CD8-positive, alpha-beta memory T cell (primary cell): ENCODE measurements at regions not wholly inside any gene's neighbourhood (a gene's known extent, or its start where the extent isn't known, plus 50 kb on each side); places are given as distances from the start of the nearest gene placed in this dataset.

Experiments
- CTCF ChIA-PET: fragments of 350-600 bp; sonication (Branson Sonifier 250); formaldehyde crosslinking; loops from one replicate; lab custom pipeline; 2021; ENCODE audit warnings: antibody characterized with exemption; lab: Charles Lee
- POLR2A ChIA-PET: fragments of 350-600 bp; sonication (Branson Sonifier 250); formaldehyde crosslinking; loops from one replicate; lab custom pipeline; 2021; ENCODE audit warnings: antibody characterized with exemption; lab: Charles Lee
- DNase-seq, 5 donors: peaks; one replicate each; pipeline versions ENCODE4 v3.0.0 to v3.0.0-alpha.2; 2020 to 2022; ENCODE audit warnings: mixed read lengths in 1 of 5
- H3K27ac ChIP-seq: one replicate; pipeline ENCODE4 v1.7.0; 2013; ENCODE audit warnings: low read depth, mild to moderate bottlenecking, low read length, moderate library complexity
- H3K27me3 ChIP-seq: 2 replicates; pipeline ENCODE4 v1.7.0; 2013; ENCODE audit warnings: low read length, mild to moderate bottlenecking; ENCODE audit not compliant: insufficient read depth, poor library complexity, severe bottlenecking
- H3K36me3 ChIP-seq: 2 replicates; pipeline ENCODE4 v1.7.0; 2013; ENCODE audit warnings: mild to moderate bottlenecking, low read length, moderate library complexity; ENCODE audit not compliant: insufficient read depth
- H3K4me1 ChIP-seq: 2 replicates; pipeline ENCODE4 v1.7.0; 2013; ENCODE audit warnings: mild to moderate bottlenecking, low read length, moderate library complexity; ENCODE audit not compliant: insufficient read depth
- H3K4me3 ChIP-seq: 2 replicates; pipeline ENCODE4 v1.7.0; 2013; ENCODE audit warnings: mild to moderate bottlenecking, low read length
- H3K9me3 ChIP-seq: 2 replicates; pipeline ENCODE4 v1.7.0; 2013; ENCODE audit warnings: mild to moderate bottlenecking, low read length
- H3K27ac Mint-ChIP-seq, 8 donors: one replicate each; pipeline ENCODE4 v1.8.0; 2020 to 2021; ENCODE audit warnings: mixed read lengths in 8 of 8, mild to moderate bottlenecking in 6 of 8, inconsistent platforms in 3 of 8, moderate library complexity in 3 of 8
- H3K27me3 Mint-ChIP-seq, 2 donors: one replicate each; pipeline ENCODE4 v1.8.0; 2020 to 2021; ENCODE audit warnings: mixed read lengths in 2 of 2, mild to moderate bottlenecking in 1 of 2, moderate library complexity in 1 of 2
- H3K36me3 Mint-ChIP-seq, 3 donors: one replicate each; pipeline ENCODE4 v1.8.0; 2020 to 2021; ENCODE audit warnings: mixed read lengths in 3 of 3, inconsistent platforms in 1 of 3, mild to moderate bottlenecking in 1 of 3
- H3K4me1 Mint-ChIP-seq, 3 donors: one replicate each; pipeline ENCODE4 v1.8.0; 2020 to 2021; ENCODE audit warnings: mixed read lengths in 3 of 3, inconsistent platforms in 1 of 3, mild to moderate bottlenecking in 1 of 3
- H3K4me3 Mint-ChIP-seq, 7 donors: one replicate each; pipeline ENCODE4 v1.8.0; 2020 to 2021; ENCODE audit warnings: mixed read lengths in 7 of 7, mild to moderate bottlenecking in 6 of 7, moderate library complexity in 4 of 7, inconsistent platforms in 2 of 7
- H3K9me3 Mint-ChIP-seq, 5 donors: one replicate each; pipeline ENCODE4 v1.8.0; 2020 to 2022; ENCODE audit warnings: mixed read lengths in 5 of 5, mild to moderate bottlenecking in 3 of 5, moderate library complexity in 2 of 5, inconsistent platforms in 1 of 5

- Histone ChIP-seq H3K27ac (no peak overlapping the region), H3K4me3 (no peak overlapping the region), H3K4me1 (no peaks in the 10 kb centered on the region), H3K9me3 (no peaks in the 10 kb centered on the region), H3K36me3 (no peaks in the 10 kb centered on the region), H3K27me3 (no peaks in the 10 kb centered on the region)
- no peak overlapping the region for H3K4me3 Mint-ChIP-seq
- peaks cover 0 to 4% (median 2%) of the 10 kb centered on the region in 3 donors for H3K4me1 Mint-ChIP-seq
- no peak for DNase-seq
- H3K27me3 Mint-ChIP-seq: peaks cover 11% of the 10 kb centered on the region in 2 donors
- peaks cover 0 to 3% (median 0%) of the 10 kb centered on the region in 5 donors for H3K9me3 Mint-ChIP-seq
- no peaks in the 10 kb centered on the region for H3K36me3 Mint-ChIP-seq
- POLR2A ChIA-PET: no interaction called here
- H3K27ac Mint-ChIP-seq: no peak overlapping the region
- CTCF ChIA-PET: no interaction called here
These were observed 500.5 kb downstream of the BUD13 start for GRCh38 chr11:116272181-116272789.

- Histone ChIP-seq H3K4me3 (no peak overlapping the region), H3K4me1 (no peaks in the 10 kb centered on the region), H3K27me3 (no peaks in the 10 kb centered on the region), H3K27ac (no peak overlapping the region), H3K36me3 (no peaks in the 10 kb centered on the region), H3K9me3 (no peaks in the 10 kb centered on the region)
- Mint-ChIP-seq H3K27me3 (peaks cover 7 to 11% of the 10 kb centered on the region in 2 donors), H3K4me3 (no peak overlapping the region), H3K27ac (no peak overlapping the region), H3K36me3 (no peaks in the 10 kb centered on the region), H3K9me3 (peaks cover 0 to 3% (median 0%) of the 10 kb centered on the region in 5 donors), H3K4me1 (peaks cover 0 to 4% (median 2%) of the 10 kb centered on the region in 3 donors)
- CTCF ChIA-PET: no interaction called here
- POLR2A ChIA-PET: no interaction called here
- DNase-seq: no peak
These were observed 501.3 kb downstream of the BUD13 start for GRCh38 chr11:116271479-116271878.

GRCh38 chr11:116267146-116267545, 505.6 kb downstream of the BUD13 start:
- no peak overlapping the region for H3K27ac Mint-ChIP-seq
- H3K4me1 ChIP-seq: no peaks in the 10 kb centered on the region
- no peaks in the 10 kb centered on the region for H3K9me3 Mint-ChIP-seq
- no peak for DNase-seq
- H3K36me3 Mint-ChIP-seq: no peaks in the 10 kb centered on the region
- no peak overlapping the region for H3K4me3 ChIP-seq
- H3K27ac ChIP-seq: no peak overlapping the region
- no peaks in the 10 kb centered on the region for H3K9me3 ChIP-seq
- POLR2A ChIA-PET: no interaction called here
- CTCF ChIA-PET: no interaction called here
- no peaks in the 10 kb centered on the region for H3K4me1 Mint-ChIP-seq
- H3K27me3 Mint-ChIP-seq: peaks cover 10 to 14% of the 10 kb centered on the region in 2 donors
- H3K27me3 ChIP-seq: no peaks in the 10 kb centered on the region
- no peak overlapping the region for H3K4me3 Mint-ChIP-seq
- no peaks in the 10 kb centered on the region for H3K36me3 ChIP-seq

- Mint-ChIP-seq H3K27ac (peak overlapping the region in 1 of 8 donors; percentile 88), H3K27me3 (peaks cover 14% of the 10 kb centered on the region in 2 donors), H3K36me3 (no peaks in the 10 kb centered on the region), H3K9me3 (peaks cover 0 to under 1% (median 0%) of the 10 kb centered on the region in 5 donors), H3K4me1 (no peaks in the 10 kb centered on the region), H3K4me3 (no peak overlapping the region)
- no peak overlapping the region for H3K27ac ChIP-seq
- H3K36me3 ChIP-seq: no peaks in the 10 kb centered on the region
- H3K4me1 ChIP-seq: no peaks in the 10 kb centered on the region
- ChIA-PET POLR2A (no interaction called here), CTCF (no interaction called here)
- H3K9me3 ChIP-seq: no peaks in the 10 kb centered on the region
- no peaks in the 10 kb centered on the region for H3K27me3 ChIP-seq
- no peak for DNase-seq
- no peak overlapping the region for H3K4me3 ChIP-seq
These were observed 509.0 kb downstream of the BUD13 start for GRCh38 chr11:116263770-116264169.

GRCh38 chr11:116263019-116263418, 509.8 kb downstream of the BUD13 start:
- POLR2A ChIA-PET: no interaction called here
- H3K36me3 Mint-ChIP-seq: no peaks in the 10 kb centered on the region
- Histone ChIP-seq H3K9me3 (no peaks in the 10 kb centered on the region), H3K4me3 (no peak overlapping the region), H3K27ac (no peak overlapping the region), H3K36me3 (no peaks in the 10 kb centered on the region), H3K4me1 (no peaks in the 10 kb centered on the region), H3K27me3 (no peaks in the 10 kb centered on the region)
- H3K27me3 Mint-ChIP-seq: peaks cover 14% of the 10 kb centered on the region in 2 donors
- peaks cover 0 to 2% (median 0%) of the 10 kb centered on the region in 5 donors for H3K9me3 Mint-ChIP-seq
- H3K4me1 Mint-ChIP-seq: no peaks in the 10 kb centered on the region
- H3K27ac Mint-ChIP-seq: no peak overlapping the region
- no peak for DNase-seq
- no peak overlapping the region for H3K4me3 Mint-ChIP-seq
- CTCF ChIA-PET: no interaction called here

GRCh38 chr11:116262370-116262769, 510.4 kb downstream of the BUD13 start:
- H3K4me3 Mint-ChIP-seq: no peak overlapping the region
- H3K9me3 Mint-ChIP-seq: peaks cover 0 to 2% (median 0%) of the 10 kb centered on the region in 5 donors
- H3K27ac ChIP-seq: no peak overlapping the region
- no peak overlapping the region for H3K4me3 ChIP-seq
- H3K27me3 Mint-ChIP-seq: peaks cover 14% of the 10 kb centered on the region in 2 donors
- H3K27ac Mint-ChIP-seq: no peak overlapping the region
- H3K4me1 Mint-ChIP-seq: no peaks in the 10 kb centered on the region
- DNase-seq: no peak
- ChIA-PET CTCF (no interaction called here), POLR2A (no interaction called here)
- no peaks in the 10 kb centered on the region for H3K27me3 ChIP-seq
- H3K4me1 ChIP-seq: no peaks in the 10 kb centered on the region
- no peaks in the 10 kb centered on the region for H3K36me3 Mint-ChIP-seq
- no peaks in the 10 kb centered on the region for H3K9me3 ChIP-seq
- no peaks in the 10 kb centered on the region for H3K36me3 ChIP-seq

GRCh38 chr11:116261606-116262005, 511.2 kb downstream of the BUD13 start:
- no peaks in the 10 kb centered on the region for H3K27me3 ChIP-seq
- Mint-ChIP-seq H3K9me3 (peaks cover 0 to 2% (median 0%) of the 10 kb centered on the region in 5 donors), H3K4me1 (no peaks in the 10 kb centered on the region), H3K4me3 (no peak overlapping the region), H3K36me3 (no peaks in the 10 kb centered on the region), H3K27me3 (peaks cover 14% of the 10 kb centered on the region in 2 donors), H3K27ac (no peak overlapping the region)
- ChIA-PET POLR2A (no interaction called here), CTCF (no interaction called here)
- no peaks in the 10 kb centered on the region for H3K9me3 ChIP-seq
- H3K27ac ChIP-seq: no peak overlapping the region
- H3K4me3 ChIP-seq: no peak overlapping the region
- DNase-seq: no peak
- H3K4me1 ChIP-seq: no peaks in the 10 kb centered on the region
- no peaks in the 10 kb centered on the region for H3K36me3 ChIP-seq

GRCh38 chr11:116258821-116259220, 514.0 kb downstream of the BUD13 start:
- Mint-ChIP-seq H3K27me3 (peaks cover 13% of the 10 kb centered on the region in 2 donors), H3K27ac (no peak overlapping the region), H3K4me3 (no peak overlapping the region), H3K36me3 (no peaks in the 10 kb centered on the region), H3K9me3 (peaks cover 0 to 2% (median 0%) of the 10 kb centered on the region in 5 donors), H3K4me1 (no peaks in the 10 kb centered on the region)
- H3K4me3 ChIP-seq: no peak overlapping the region
- H3K27me3 ChIP-seq: no peaks in the 10 kb centered on the region
- no peaks in the 10 kb centered on the region for H3K9me3 ChIP-seq
- ChIA-PET CTCF (no interaction called here), POLR2A (no interaction called here)
- no peak for DNase-seq
- H3K36me3 ChIP-seq: no peaks in the 10 kb centered on the region
- no peak overlapping the region for H3K27ac ChIP-seq
- H3K4me1 ChIP-seq: no peaks in the 10 kb centered on the region
